Ishikawa (cell line): ENCODE measurements at regions not wholly inside any gene's neighbourhood (a gene's known extent, or its start where the extent isn't known, plus 50 kb on each side); places are given as distances from the start of the nearest gene placed in this dataset.
A peak's percentile ranks its signal among the peaks of the same experiment; 100 is the strongest.

Experiments used
- CEBPB ChIP-seq: IDR thresholded peaks from 2 replicates; pipeline ENCODE4 v1.6.1; 2012
- CREB1 ChIP-seq: IDR thresholded peaks from 2 replicates; pipeline ENCODE4 v1.6.1; 2012; ENCODE audit warnings: low read depth
- EGR1 ChIP-seq: IDR thresholded peaks from 2 replicates; pipeline ENCODE4 v1.6.1; 2012
- EP300 ChIP-seq: IDR thresholded peaks from 2 replicates; pipeline ENCODE4 v1.6.1; 2012; ENCODE audit warnings: borderline replicate concordance
- FOXM1 ChIP-seq: IDR thresholded peaks from 2 replicates; pipeline ENCODE4 v1.6.1; 2012; ENCODE audit warnings: low read depth, borderline replicate concordance
- MAX ChIP-seq: IDR thresholded peaks from 2 replicates; pipeline ENCODE4 v1.6.1; 2012
- NFIC ChIP-seq: IDR thresholded peaks from 2 replicates; pipeline ENCODE4 v1.6.1; 2012
- TAF1 ChIP-seq: IDR thresholded peaks from 2 replicates; pipeline ENCODE4 v1.6.1; 2012; ENCODE audit warnings: low read depth, mild to moderate bottlenecking
- TCF12 ChIP-seq: IDR thresholded peaks from 2 replicates; pipeline ENCODE4 v1.6.1; 2012; ENCODE audit warnings: low read depth
- TEAD4 ChIP-seq: IDR thresholded peaks from 2 replicates; pipeline ENCODE4 v1.6.1; 2012
- USF1 ChIP-seq: IDR thresholded peaks from 2 replicates; pipeline ENCODE4 v1.6.1; 2012
- YY1 ChIP-seq: IDR thresholded peaks from 2 replicates; pipeline ENCODE4 v1.6.1; 2012; ENCODE audit warnings: low read depth
- ZBTB7A ChIP-seq: IDR thresholded peaks from 2 replicates; pipeline ENCODE4 v1.6.1; 2012; ENCODE audit warnings: low read depth
- TF ChIP-seq, protein P1 (sequence below): IDR thresholded peaks from 2 replicates; pipeline ENCODE4 v1.6.1; 2012; ENCODE audit warnings: low read depth, mild to moderate bottlenecking

DNA sequence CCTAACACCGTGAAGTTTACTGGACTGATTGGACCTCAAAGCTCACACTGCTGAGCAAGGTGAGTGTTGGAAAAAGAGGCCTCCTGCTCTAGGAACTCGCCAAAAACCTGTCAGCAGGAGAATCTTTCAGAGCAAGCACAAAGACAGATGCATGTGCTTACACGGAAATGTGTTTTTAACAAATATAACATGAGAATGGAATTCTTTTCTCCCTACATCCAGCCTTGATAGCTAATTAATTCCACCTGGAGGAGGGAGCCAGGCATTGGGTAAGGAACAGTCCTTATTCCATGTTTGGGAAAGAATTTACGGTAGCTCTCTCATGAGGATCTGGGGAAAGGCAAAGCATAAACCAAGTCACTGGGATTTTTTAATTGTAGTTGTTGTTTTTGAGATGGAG lies 98.8 kb downstream of the KLF4 start:
- TF ChIP-seq USF1, result no peak
- TF ChIP-seq NFIC, result no peak
- no peak for TF ChIP-seq MAX
- no peak for TF ChIP-seq FOXM1
- TF ChIP-seq TEAD4, result no peak
- TF ChIP-seq CEBPB, result no peak
- no peak for TF ChIP-seq TAF1
- no peak for TF ChIP-seq YY1
- no peak for TF ChIP-seq CREB1
- no peak for TF ChIP-seq TCF12
- TF ChIP-seq EGR1, result no peak

DNA sequence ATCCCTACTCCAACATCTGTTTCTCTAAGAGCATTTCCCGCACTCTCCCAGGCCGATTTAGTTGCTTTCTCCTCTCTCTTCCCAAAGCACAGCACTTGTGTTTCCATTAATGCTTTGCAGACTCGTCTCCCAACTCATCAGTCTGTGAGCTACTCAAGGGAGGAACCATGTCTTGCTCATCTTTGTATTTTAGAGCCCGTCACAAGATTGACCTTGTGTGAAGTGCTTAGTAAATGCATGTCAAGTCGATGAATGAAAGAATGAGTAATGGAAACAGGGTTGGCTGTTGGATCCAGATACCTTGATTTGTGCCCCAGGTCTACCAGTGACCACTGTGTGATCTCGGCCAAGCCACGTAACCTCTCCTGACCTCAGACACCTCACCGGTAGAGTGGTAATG lies 99.3 kb downstream of the KLF4 start:
- TF ChIP-seq ZBTB7A (no peak), MAX (no peak)

DNA sequence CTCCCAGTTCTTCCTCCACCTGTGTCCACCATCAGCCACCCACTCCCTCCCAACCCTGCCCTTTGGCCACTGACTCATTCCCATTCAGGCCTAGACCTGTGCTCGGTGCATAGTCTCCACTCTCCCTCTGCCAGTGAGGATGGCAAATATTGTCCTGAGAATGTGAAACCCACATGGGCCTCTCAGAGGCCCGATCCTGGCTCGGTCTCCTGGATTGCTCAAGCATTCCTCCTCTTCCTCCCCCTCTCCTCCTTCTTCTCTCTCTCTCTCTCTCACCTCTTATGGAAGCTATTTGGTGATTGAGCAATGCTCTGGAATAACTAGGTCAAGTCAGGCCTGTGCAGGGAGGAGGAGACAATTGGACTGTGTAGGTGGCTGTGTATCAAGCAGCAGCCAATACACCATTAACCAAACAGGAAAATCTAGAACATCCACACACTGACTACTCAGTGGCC lies 99.9 kb downstream of the KLF4 start:
- TF ChIP-seq CEBPB (peak; percentile 63; the same call in 1 of the 2 replicates), USF1 (no peak), ZBTB7A (no peak)

GRCh38 chr9:107388890-107389289 lies 100.7 kb downstream of the KLF4 start:
- TF ChIP-seq EP300, result no peak

- TF ChIP-seq NFIC (no peak), YY1 (no peak), TAF1 (no peak), CREB1 (no peak), USF1 (no peak)
Observed at GRCh38 chr9:107387409-107387808, 102.2 kb downstream of the KLF4 start.

DNA sequence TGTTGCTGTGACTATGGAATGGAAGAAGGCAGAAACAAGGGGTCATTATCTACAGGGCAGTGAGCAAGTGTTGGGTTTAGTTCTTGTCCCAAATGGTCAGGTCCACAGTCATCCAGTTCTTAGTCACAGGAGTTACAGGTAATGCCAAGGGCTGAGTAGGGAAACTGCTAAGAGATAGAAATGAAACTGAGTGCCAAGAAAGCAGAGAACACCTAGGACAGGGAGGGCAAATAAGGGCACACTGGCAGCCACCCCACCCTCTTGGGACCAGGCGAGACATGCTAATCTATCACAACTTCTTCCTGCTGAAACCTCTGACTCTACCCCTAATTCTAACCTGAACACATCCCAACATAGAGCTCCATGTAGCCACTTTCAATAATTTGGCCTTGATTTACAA lies 103.2 kb downstream of the KLF4 start:
- TF ChIP-seq, protein P1, sequence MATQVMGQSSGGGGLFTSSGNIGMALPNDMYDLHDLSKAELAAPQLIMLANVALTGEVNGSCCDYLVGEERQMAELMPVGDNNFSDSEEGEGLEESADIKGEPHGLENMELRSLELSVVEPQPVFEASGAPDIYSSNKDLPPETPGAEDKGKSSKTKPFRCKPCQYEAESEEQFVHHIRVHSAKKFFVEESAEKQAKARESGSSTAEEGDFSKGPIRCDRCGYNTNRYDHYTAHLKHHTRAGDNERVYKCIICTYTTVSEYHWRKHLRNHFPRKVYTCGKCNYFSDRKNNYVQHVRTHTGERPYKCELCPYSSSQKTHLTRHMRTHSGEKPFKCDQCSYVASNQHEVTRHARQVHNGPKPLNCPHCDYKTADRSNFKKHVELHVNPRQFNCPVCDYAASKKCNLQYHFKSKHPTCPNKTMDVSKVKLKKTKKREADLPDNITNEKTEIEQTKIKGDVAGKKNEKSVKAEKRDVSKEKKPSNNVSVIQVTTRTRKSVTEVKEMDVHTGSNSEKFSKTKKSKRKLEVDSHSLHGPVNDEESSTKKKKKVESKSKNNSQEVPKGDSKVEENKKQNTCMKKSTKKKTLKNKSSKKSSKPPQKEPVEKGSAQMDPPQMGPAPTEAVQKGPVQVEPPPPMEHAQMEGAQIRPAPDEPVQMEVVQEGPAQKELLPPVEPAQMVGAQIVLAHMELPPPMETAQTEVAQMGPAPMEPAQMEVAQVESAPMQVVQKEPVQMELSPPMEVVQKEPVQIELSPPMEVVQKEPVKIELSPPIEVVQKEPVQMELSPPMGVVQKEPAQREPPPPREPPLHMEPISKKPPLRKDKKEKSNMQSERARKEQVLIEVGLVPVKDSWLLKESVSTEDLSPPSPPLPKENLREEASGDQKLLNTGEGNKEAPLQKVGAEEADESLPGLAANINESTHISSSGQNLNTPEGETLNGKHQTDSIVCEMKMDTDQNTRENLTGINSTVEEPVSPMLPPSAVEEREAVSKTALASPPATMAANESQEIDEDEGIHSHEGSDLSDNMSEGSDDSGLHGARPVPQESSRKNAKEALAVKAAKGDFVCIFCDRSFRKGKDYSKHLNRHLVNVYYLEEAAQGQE, result no peak
- no peak for TF ChIP-seq TCF12
- TF ChIP-seq EP300, result no peak
- TF ChIP-seq MAX, result no peak
- no peak for TF ChIP-seq USF1
- TF ChIP-seq ZBTB7A, result no peak
